ENCODE measurements at regions not wholly inside any gene's neighbourhood (a gene's known extent, or its start where the extent isn't known, plus 50 kb on each side); places are given as distances from the start of the nearest gene placed in this dataset.

- no peak for TF ChIP-seq CTCF (IDR thresholded peaks at IDR 0.05)
- no peak for TF ChIP-seq POLR2A (IDR thresholded peaks at IDR 0.05)
- no peak for TF ChIP-seq EP300 (IDR thresholded peaks at IDR 0.05)
- TF ChIP-seq POLR2AphosphoS5 (IDR thresholded peaks at IDR 0.05) = no peak
- H3K27me3 ChIP-seq = no peaks in the 10 kb centered on the region
- no peaks in the 10 kb centered on the region for H3K9me3 ChIP-seq
- no peaks in the 10 kb centered on the region for H3K36me3 ChIP-seq
- no peak overlapping the region for H3K27ac ChIP-seq
- ATAC-seq = no peak
- H3K4me1 ChIP-seq = no peaks in the 10 kb centered on the region
- H3K4me3 ChIP-seq = no peak overlapping the region
Observed at GRCh38 chr14:35921745-35922144, 95.6 kb downstream of the BRMS1L start.

Data from gastroesophageal sphincter (tissue), 4 donors.